22Rv1 (cell line): ENCODE measurements at regions not wholly inside any gene's neighbourhood (a gene's known extent, or its start where the extent isn't known, plus 50 kb on each side); places are given as distances from the start of the nearest gene placed in this dataset.

Source experiments
- H3K27ac ChIP-seq: fragments of 450-650 bp; 2 replicates; pipeline ENCODE4 v1.5.1; 2017
- CTCF ChIP-seq: fragments of 450-650 bp; IDR thresholded peaks from 2 replicates; pipeline ENCODE4 v1.5.1; 2017; ENCODE audit warnings: mild to moderate bottlenecking
- ZFX ChIP-seq: fragments of 450-650 bp; IDR thresholded peaks from 2 replicates; pipeline ENCODE4 v1.6.1; 2017; ENCODE audit warnings: antibody characterized with exemption, borderline replicate concordance

DNA sequence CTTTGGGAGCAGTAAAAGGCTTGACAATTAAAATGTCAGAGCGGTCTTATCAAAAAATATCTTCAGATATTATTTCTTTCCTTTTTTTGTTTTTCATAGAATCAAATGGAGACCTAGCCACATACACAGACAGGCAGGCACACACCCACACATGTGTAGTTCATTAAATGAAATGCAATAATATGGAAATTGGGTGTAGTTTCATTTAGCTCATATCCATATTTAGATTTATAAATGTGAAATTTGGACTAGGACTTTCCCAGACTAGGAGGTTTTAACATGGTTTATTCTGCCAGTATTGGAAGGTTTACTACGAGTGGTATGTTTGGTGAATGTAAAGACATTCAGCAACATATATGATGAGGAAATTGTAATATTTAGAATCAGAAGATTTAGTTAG lies 277.7 kb upstream of the NT5E start:
- no peak overlapping the region for H3K27ac ChIP-seq
- TF ChIP-seq ZFX (no peak), CTCF (no peak)

- H3K27ac ChIP-seq, result no peak overlapping the region
- TF ChIP-seq CTCF (no peak), ZFX (no peak)
These were observed 280.7 kb upstream of the NT5E start for GRCh38 chr6:85169189-85169588.

GRCh38 chr6:85168146-85168545 lies 281.7 kb upstream of the NT5E start:
- TF ChIP-seq CTCF (no peak), ZFX (no peak)

GRCh38 chr6:85166114-85166741 lies 283.7 kb upstream of the NT5E start:
- TF ChIP-seq ZFX (no peak), CTCF (no peak)
- H3K27ac ChIP-seq, result no peak overlapping the region

More at GRCh38 chr6:85168146-85168545, 281.7 kb upstream of the NT5E start:
- no peak overlapping the region for H3K27ac ChIP-seq

DNA sequence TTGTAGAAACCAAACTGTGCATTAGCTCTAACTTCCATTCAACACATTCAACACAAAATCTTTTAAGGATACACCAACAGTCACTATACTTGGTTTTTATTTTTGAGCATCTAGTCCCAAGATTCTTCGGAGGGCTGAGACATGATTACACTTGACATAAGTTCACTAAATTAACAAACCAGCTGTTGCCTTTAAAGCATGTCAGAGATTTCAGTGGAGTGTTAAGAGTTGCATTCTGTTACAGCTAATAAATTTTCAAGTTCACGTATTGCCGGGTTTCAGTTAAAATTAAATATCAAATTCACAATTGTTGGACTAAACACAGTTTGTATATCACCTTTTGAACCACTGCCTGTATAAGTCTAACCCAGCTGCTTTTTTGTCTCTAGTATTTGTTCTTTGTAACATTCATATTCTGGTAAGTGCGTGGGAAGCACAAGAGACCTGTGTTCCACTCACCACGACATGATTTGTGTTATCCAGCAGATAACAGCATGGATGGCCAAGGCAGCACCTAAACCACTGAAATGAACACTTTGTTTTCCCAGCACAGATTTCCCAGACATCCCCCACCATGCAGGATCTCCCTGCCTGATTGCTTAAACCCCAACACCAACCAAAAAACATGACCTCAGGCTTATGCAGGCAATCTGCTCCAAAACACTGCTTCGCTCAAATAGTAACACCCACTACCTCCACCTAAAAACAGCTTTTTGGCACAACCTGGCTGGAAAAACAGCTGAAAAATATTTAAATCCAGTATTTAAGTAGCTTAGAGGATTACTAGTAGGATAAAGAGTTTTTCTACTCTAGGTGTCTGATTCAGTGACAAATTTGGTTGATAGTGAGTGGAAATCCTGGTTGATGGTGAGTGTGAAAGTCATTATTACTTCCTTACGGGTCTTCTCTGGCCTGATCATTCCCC lies 286.5 kb upstream of the NT5E start:
- no peak overlapping the region for H3K27ac ChIP-seq
- no peak for TF ChIP-seq ZFX
- TF ChIP-seq CTCF, result no peak

GRCh38 chr6:85157311-85157710 lies 292.6 kb upstream of the NT5E start:
- H3K27ac ChIP-seq, result no peak overlapping the region
- TF ChIP-seq CTCF (no peak), ZFX (no peak)

GRCh38 chr6:85143676-85144075 lies 306.2 kb upstream of the NT5E start:
- H3K27ac ChIP-seq, result no peak overlapping the region
- TF ChIP-seq CTCF (no peak), ZFX (no peak)
